H9 (cell line): ENCODE measurements at regions not wholly inside any gene's neighbourhood (a gene's known extent, or its start where the extent isn't known, plus 50 kb on each side); places are given as distances from the start of the nearest gene placed in this dataset.

Experiments used
- DNase-seq: peaks from one replicate; pipeline ENCODE4 v3.0.0-alpha.2; 2017
- H2AFZ ChIP-seq: one replicate; pipeline ENCODE4 v1.6.1; 2013; ENCODE audit warnings: mild to moderate bottlenecking, low read length, control low read depth, moderate library complexity
- H2AK5ac ChIP-seq: 2 replicates; pipeline ENCODE4 v1.6.1; 2013; ENCODE audit warnings: low read length, control low read depth, mixed read lengths; ENCODE audit not compliant: insufficient read length
- H2BK120ac ChIP-seq: one replicate; pipeline ENCODE4 v1.6.1; 2013; ENCODE audit warnings: low read depth, mild to moderate bottlenecking, low read length, control low read depth, inconsistent platforms; ENCODE audit not compliant: poor library complexity, severe bottlenecking
- H2BK12ac ChIP-seq: 2 replicates; pipeline ENCODE4 v1.6.1; 2013; ENCODE audit warnings: low read length, control low read depth, mixed read lengths, low read depth; ENCODE audit not compliant: insufficient read length
- H2BK15ac ChIP-seq: 2 replicates; pipeline ENCODE4 v1.6.1; 2013; ENCODE audit warnings: low read depth, low read length, control low read depth
- H2BK20ac ChIP-seq: one replicate; pipeline ENCODE4 v1.6.1; 2013; ENCODE audit warnings: low read depth, mild to moderate bottlenecking, low read length, control low read depth, inconsistent platforms; ENCODE audit not compliant: poor library complexity, severe bottlenecking
- H2BK5ac ChIP-seq: 2 replicates; pipeline ENCODE4 v1.6.1; 2013; ENCODE audit warnings: low read length, control low read depth, mixed read lengths; ENCODE audit not compliant: insufficient read length
- H3K14ac ChIP-seq: 2 replicates; pipeline ENCODE4 v1.6.1; 2013; ENCODE audit warnings: low read length, control low read depth; ENCODE audit not compliant: insufficient read depth
- H3K18ac ChIP-seq: 2 replicates; pipeline ENCODE4 v1.6.1; 2013; ENCODE audit warnings: low read depth, mild to moderate bottlenecking, mixed read lengths, low read length, control low read depth; ENCODE audit not compliant: insufficient read length
- H3K23ac ChIP-seq: 2 replicates; pipeline ENCODE4 v1.6.1; 2013; ENCODE audit warnings: low read length, control low read depth, mixed read lengths, low read depth; ENCODE audit not compliant: insufficient read length
- H3K23me2 ChIP-seq: 2 replicates; pipeline ENCODE4 v1.6.1; 2013; ENCODE audit warnings: low read depth, mild to moderate bottlenecking, mixed read lengths, low read length, control low read depth; ENCODE audit not compliant: insufficient read length, poor library complexity, severe bottlenecking
- H3K27ac ChIP-seq: 2 replicates; pipeline ENCODE4 v1.5.1; 2013; ENCODE audit warnings: low read length, control low read depth, mixed read lengths, low read depth; ENCODE audit not compliant: insufficient read length
- H3K27me3 ChIP-seq: 2 replicates; pipeline ENCODE4 v1.6.1; 2013; ENCODE audit warnings: low read length, control low read depth, inconsistent platforms; ENCODE audit not compliant: insufficient read depth
- H3K4ac ChIP-seq: 2 replicates; pipeline ENCODE4 v1.6.1; 2013; ENCODE audit warnings: low read depth, mild to moderate bottlenecking, control low read depth, inconsistent platforms, low read length, moderate library complexity
- H3K4me1 ChIP-seq: 2 replicates; pipeline ENCODE4 v1.6.1; 2013; ENCODE audit warnings: low read length, control low read depth, inconsistent platforms; ENCODE audit not compliant: insufficient read depth
- H3K4me2 ChIP-seq: 2 replicates; pipeline ENCODE4 v1.6.1; 2013; ENCODE audit warnings: low read length, control low read depth, mixed read lengths; ENCODE audit not compliant: insufficient read length, insufficient read depth
- H3K56ac ChIP-seq: 2 replicates; pipeline ENCODE4 v1.6.1; 2013; ENCODE audit warnings: low read depth, mild to moderate bottlenecking, mixed read lengths, low read length, control low read depth; ENCODE audit not compliant: insufficient read length
- H3K79me1 ChIP-seq: 2 replicates; pipeline ENCODE4 v1.6.1; 2013; ENCODE audit warnings: low read depth, mild to moderate bottlenecking, moderate library complexity, low read length, control low read depth, inconsistent platforms; ENCODE audit not compliant: insufficient read depth, poor library complexity, severe bottlenecking
- H3K79me2 ChIP-seq: 2 replicates; pipeline ENCODE4 v1.6.1; 2013; ENCODE audit warnings: low read length, control low read depth, inconsistent platforms; ENCODE audit not compliant: insufficient read depth
- H3K9ac ChIP-seq: 2 replicates; pipeline ENCODE4 v1.6.1; 2013; ENCODE audit warnings: low read length, control low read depth, mixed read lengths; ENCODE audit not compliant: insufficient read length; ENCODE audit errors: extremely low read depth
- H3K9me3 ChIP-seq: one replicate; pipeline ENCODE4 v1.6.1; 2013; ENCODE audit warnings: low read depth, low read length, inconsistent platforms; ENCODE audit not compliant: control insufficient read depth
- H3T11ph ChIP-seq: one replicate; pipeline ENCODE4 v1.6.1; 2013; ENCODE audit warnings: mild to moderate bottlenecking, low read length, control low read depth, inconsistent platforms
- H4K20me1 ChIP-seq: one replicate; pipeline ENCODE4 v1.6.1; 2013; ENCODE audit not compliant: control insufficient read depth, insufficient read length, insufficient read depth
- H4K5ac ChIP-seq: 2 replicates; pipeline ENCODE4 v1.6.1; 2013; ENCODE audit warnings: low read depth, mild to moderate bottlenecking, mixed read lengths, low read length, control low read depth; ENCODE audit not compliant: insufficient read length
- H4K8ac ChIP-seq: replicated peaks from 2 replicates; pipeline ENCODE4 v1.6.1; 2013; ENCODE audit warnings: low read length, control low read depth, mixed read lengths, low read depth; ENCODE audit not compliant: insufficient read length
- H4K91ac ChIP-seq: 2 replicates; pipeline ENCODE4 v1.6.1; 2013; ENCODE audit warnings: low read depth, mild to moderate bottlenecking, moderate library complexity, mixed read lengths, low read length, control low read depth; ENCODE audit not compliant: insufficient read length
- H3K27ac Mint-ChIP-seq, 3 experiments: 2 replicates in 2 of 3; 3 replicates in 1 of 3; pipeline ENCODE4 v1.8.0; 2020 to 2021; ENCODE audit warnings: mixed read lengths in 3 of 3, mild to moderate bottlenecking in 1 of 3, moderate library complexity in 1 of 3
- H3K27me3 Mint-ChIP-seq: 2 replicates; pipeline ENCODE4 v1.8.0; 2021; ENCODE audit warnings: low read depth, mild to moderate bottlenecking, moderate library complexity, mixed read lengths
- H3K36me3 Mint-ChIP-seq, 3 experiments: 2 replicates in 2 of 3; 3 replicates in 1 of 3; pipeline ENCODE4 v1.8.0; 2020 to 2021; ENCODE audit warnings: low read depth in 3 of 3, mixed read lengths in 3 of 3; ENCODE audit not compliant: insufficient read depth in 1 of 3
- H3K4me1 Mint-ChIP-seq, 2 experiments: 2 replicates each; pipeline ENCODE4 v1.8.0; 2020; ENCODE audit warnings: mixed read lengths in 2 of 2
- H3K4me3 Mint-ChIP-seq, 2 experiments: 2 replicates in 1 of 2; 3 replicates in 1 of 2; pipeline ENCODE4 v1.8.0; 2020 to 2021; ENCODE audit warnings: mild to moderate bottlenecking in 2 of 2, mixed read lengths in 2 of 2, moderate library complexity in 1 of 2
- H3K9me3 Mint-ChIP-seq, 2 experiments: 2 replicates in 1 of 2; 3 replicates in 1 of 2; pipeline ENCODE4 v1.8.0; 2020; ENCODE audit warnings: mild to moderate bottlenecking in 2 of 2, mixed read lengths in 2 of 2, moderate library complexity in 1 of 2
- WGBS: extraction: QIAGEN DNeasy Blood & Tissue Kit; methylation state at CpG from one replicate; pipeline ENCODE4 v1.1.7; 2013; ENCODE audit warnings: missing lambda C conversion rate, low lambda C conversion rate, mixed read lengths; ENCODE audit not compliant: insufficient read length; ENCODE audit errors: extremely low coverage; 5-methylcytosine and 5-hydroxymethylcytosine counted together
- TF ChIP-seq, protein P1 (sequence below): fragments of 200-600 bp; sonication (generic); conservative IDR thresholded peaks from 3 replicates; pipeline ENCODE4 v1.8.0; 2021; ENCODE audit warnings: antibody characterized with exemption, mild to moderate bottlenecking

DNA sequence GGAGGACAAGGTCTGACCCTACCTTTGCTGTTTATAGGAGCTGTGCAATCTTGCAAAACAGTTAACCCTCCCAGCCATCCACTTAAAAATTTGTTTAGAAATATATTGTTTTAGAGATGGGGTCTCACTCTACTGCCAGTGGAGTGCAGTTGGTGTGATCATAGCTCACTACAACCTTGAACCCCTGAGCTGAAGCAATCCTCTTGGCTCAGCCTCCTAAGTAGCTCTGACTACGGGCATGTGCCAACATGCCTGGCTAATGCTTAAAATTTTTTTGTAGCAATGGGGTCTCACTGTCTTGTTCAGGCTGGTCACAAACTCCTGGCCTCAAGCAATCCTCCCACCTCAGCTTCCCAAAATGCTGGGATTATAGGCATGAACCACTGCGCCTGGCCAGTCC is 120.2 kb upstream of the PJA2 start:
- Histone ChIP-seq H2BK20ac (no peak overlapping the region), H3K4ac (no peak overlapping the region), H3K23me2 (no peaks in the 10 kb centered on the region), H2BK5ac (no peak overlapping the region), H3K56ac (no peak overlapping the region), H2BK120ac (no peak overlapping the region), H3T11ph (no peak overlapping the region), H3K23ac (no peak overlapping the region), H4K5ac (no peak overlapping the region), H3K9ac (no peak overlapping the region), H3K4me1 (no peaks in the 10 kb centered on the region), H4K20me1 (no peaks in the 10 kb centered on the region), H3K79me2 (no peaks in the 10 kb centered on the region), H4K8ac (no peak overlapping the region), H2AFZ (no peak overlapping the region), H3K18ac (no peak overlapping the region), H4K91ac (no peak overlapping the region), H3K27me3 (no peaks in the 10 kb centered on the region), H3K4me2 (no peak overlapping the region), H3K79me1 (no peaks in the 10 kb centered on the region), H3K14ac (no peak overlapping the region), H3K9me3 (no peaks in the 10 kb centered on the region), H2AK5ac (no peak overlapping the region), H2BK12ac (no peak overlapping the region), H2BK15ac (no peak overlapping the region), H3K27ac (no peak overlapping the region)
- Mint-ChIP-seq H3K4me1 (no peaks in the 10 kb centered on the region; a peak in 1 of 4 replicates), H3K27ac (no peak overlapping the region), H3K9me3 (no peaks in the 10 kb centered on the region), H3K27me3 (no peaks in the 10 kb centered on the region), H3K4me3 (no peak overlapping the region), H3K36me3 (no peaks in the 10 kb centered on the region)
- no peak for DNase-seq
- TF ChIP-seq, protein P1, sequence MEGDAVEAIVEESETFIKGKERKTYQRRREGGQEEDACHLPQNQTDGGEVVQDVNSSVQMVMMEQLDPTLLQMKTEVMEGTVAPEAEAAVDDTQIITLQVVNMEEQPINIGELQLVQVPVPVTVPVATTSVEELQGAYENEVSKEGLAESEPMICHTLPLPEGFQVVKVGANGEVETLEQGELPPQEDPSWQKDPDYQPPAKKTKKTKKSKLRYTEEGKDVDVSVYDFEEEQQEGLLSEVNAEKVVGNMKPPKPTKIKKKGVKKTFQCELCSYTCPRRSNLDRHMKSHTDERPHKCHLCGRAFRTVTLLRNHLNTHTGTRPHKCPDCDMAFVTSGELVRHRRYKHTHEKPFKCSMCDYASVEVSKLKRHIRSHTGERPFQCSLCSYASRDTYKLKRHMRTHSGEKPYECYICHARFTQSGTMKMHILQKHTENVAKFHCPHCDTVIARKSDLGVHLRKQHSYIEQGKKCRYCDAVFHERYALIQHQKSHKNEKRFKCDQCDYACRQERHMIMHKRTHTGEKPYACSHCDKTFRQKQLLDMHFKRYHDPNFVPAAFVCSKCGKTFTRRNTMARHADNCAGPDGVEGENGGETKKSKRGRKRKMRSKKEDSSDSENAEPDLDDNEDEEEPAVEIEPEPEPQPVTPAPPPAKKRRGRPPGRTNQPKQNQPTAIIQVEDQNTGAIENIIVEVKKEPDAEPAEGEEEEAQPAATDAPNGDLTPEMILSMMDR: no peak
- WGBS: no CpG with 5 or more reads among the region's 2 CpGs
